ENCODE measurements at regions not wholly inside any gene's neighbourhood (a gene's known extent, or its start where the extent isn't known, plus 50 kb on each side); places are given as distances from the start of the nearest gene placed in this dataset.

- DNase-seq = no peak
Measured at GRCh38 chr4:27568236-27568951, 707.8 kb downstream of the STIM2 start.

- no peak for DNase-seq
Measured at GRCh38 chr4:27568952-27569319, 708.3 kb downstream of the STIM2 start.

GRCh38 chr4:27574743-27575142, 714.1 kb downstream of the STIM2 start:
- no peak for DNase-seq

GRCh38 chr4:27577951-27578350, 717.3 kb downstream of the STIM2 start:
- no peak for DNase-seq

GRCh38 chr4:27592738-27593137, 732.1 kb downstream of the STIM2 start:
- no peak for DNase-seq

- DNase-seq = no peak
Measured at GRCh38 chr4:27594922-27595321, 734.3 kb downstream of the STIM2 start.

- DNase-seq = no peak
Measured at GRCh38 chr4:27595571-27596360, 735.1 kb downstream of the STIM2 start.

GRCh38 chr4:27602172-27602571, 741.5 kb downstream of the STIM2 start:
- no peak for DNase-seq

GRCh38 chr4:27604692-27605091, 744.1 kb downstream of the STIM2 start:
- DNase-seq = no peak

- no peak for DNase-seq
Measured at GRCh38 chr4:27616166-27616565, 755.5 kb downstream of the STIM2 start.

GRCh38 chr4:27619435-27619834, 758.8 kb downstream of the STIM2 start:
- DNase-seq = no peak

- no peak for DNase-seq
Measured at GRCh38 chr4:27620886-27621285, 760.2 kb downstream of the STIM2 start.

GRCh38 chr4:27624749-27625148, 764.1 kb downstream of the STIM2 start:
- no peak for DNase-seq

- no peak for DNase-seq
Measured at GRCh38 chr4:27628609-27629008, 768.0 kb downstream of the STIM2 start.

GRCh38 chr4:27629532-27630225, 769.0 kb downstream of the STIM2 start:
- DNase-seq = no peak

- DNase-seq = no peak
Measured at GRCh38 chr4:27635936-27636913, 775.6 kb downstream of the STIM2 start.

GRCh38 chr4:27638163-27638915, 777.7 kb downstream of the STIM2 start:
- no peak for DNase-seq

- no peak for DNase-seq
Measured at GRCh38 chr4:27643101-27643500, 782.5 kb downstream of the STIM2 start.

GRCh38 chr4:27648416-27648815, 787.8 kb downstream of the STIM2 start:
- DNase-seq = no peak

- no peak for DNase-seq
Measured at GRCh38 chr4:27662426-27662825, 801.8 kb downstream of the STIM2 start.

- DNase-seq = no peak
Measured at GRCh38 chr4:27666943-27667342, 806.3 kb downstream of the STIM2 start.

- DNase-seq = no peak
Measured at GRCh38 chr4:27668001-27668400, 807.4 kb downstream of the STIM2 start.
